HepG2 (cell line): ENCODE measurements at regions not wholly inside any gene's neighbourhood (a gene's known extent, or its start where the extent isn't known, plus 50 kb on each side); places are given as distances from the start of the nearest gene placed in this dataset.

Source experiments
- ATAC-seq: fragments of 200-7000 bp; cut with Tn5 transposase; 3 replicates; pipeline ENCODE4 v1.9.1; 2020; ENCODE audit warnings: mild to moderate bottlenecking, moderate library complexity
- BruUV-seq: library from RNA; stranded (reverse); fragments of 400-500 nt; replicated peaks from 2 replicates; lab custom pipeline; 2021; lab: Mats Ljungman, UMichigan
- CTCF ChIA-PET: fragments of 300-600 bp; formaldehyde crosslinking; extraction: SDS; loops from one replicate; lab custom pipeline; 2021; ENCODE audit warnings: low total read pairs, inconsistent platforms, low intra/inter-chr PET ratio; lab: Yijun Ruan, JAX
- POLR2A ChIA-PET: fragments of 350-600 bp; sonication (Branson Sonifier 250); formaldehyde crosslinking; loops from one replicate; lab custom pipeline; 2020; ENCODE audit warnings: antibody characterized with exemption, inconsistent platforms; lab: Yijun Ruan, JAX
- DNase-seq: peaks from one replicate; pipeline ENCODE4 v3.0.0-alpha.2; 2015; ENCODE audit warnings: low spot score
- FAIRE-seq: peaks from 3 replicates; lab custom pipeline; 2011; peaks lifted over from hg19 to GRCh38; lab: Jason Lieb, UNC
- H2AFZ ChIP-seq: one replicate; pipeline ENCODE4 v1.6.1; 2011; ENCODE audit warnings: low read length, inconsistent platforms
- H3K27ac ChIP-seq: fragments of 300-600 bp; 3 replicates; pipeline ENCODE4 v1.8.0; 2011; ENCODE audit warnings: mixed run types, mild to moderate bottlenecking, mixed read lengths, low read length, inconsistent platforms; ENCODE audit not compliant: insufficient read depth; ENCODE audit errors: extremely low read length
- H3K27me3 ChIP-seq, 2 experiments: fragments of 200-600 bp in 1 of 2; 2 replicates in 1 of 2; 3 replicates in 1 of 2; pipeline versions ENCODE4 v1.6.0 to v1.8.0; 2011; ENCODE audit warnings: low read length in 2 of 2, mild to moderate bottlenecking in 2 of 2, moderate library complexity in 2 of 2, inconsistent platforms in 1 of 2; ENCODE audit not compliant: insufficient read depth in 2 of 2, control insufficient read depth in 1 of 2
- H3K36me3 ChIP-seq, 2 experiments: fragments of 200-600 bp in 1 of 2; replicated peaks in 1 of 2; 2 replicates in 1 of 2; 3 replicates in 1 of 2; pipeline versions ENCODE4 v1.5.1 to v1.8.0; 2011; ENCODE audit warnings: low read length in 2 of 2, inconsistent platforms in 1 of 2; ENCODE audit not compliant: insufficient read depth in 2 of 2, control insufficient read depth in 1 of 2
- H3K4me1 ChIP-seq: 2 replicates; pipeline ENCODE4 v1.5.1; 2012; ENCODE audit warnings: low read length, inconsistent platforms; ENCODE audit not compliant: insufficient read depth
- H3K4me2 ChIP-seq: 2 replicates; pipeline ENCODE4 v1.6.0; 2011; ENCODE audit warnings: low read depth, low read length, inconsistent platforms
- H3K4me3 ChIP-seq, 3 experiments: fragments of 200-600 bp in 1 of 3; sonication (generic), shearing (Covaris generic) in 1 of 3; replicated peaks in 1 of 3; 2 replicates each; pipeline ENCODE4 v1.5.1; 2011 to 2016; ENCODE audit warnings: low read length in 3 of 3, inconsistent platforms in 2 of 3, low read depth in 2 of 3, mild to moderate bottlenecking in 2 of 3, control low read depth in 1 of 3, mixed read lengths in 1 of 3; ENCODE audit not compliant: insufficient read depth in 1 of 3
- H3K79me2 ChIP-seq: one replicate; pipeline ENCODE4 v1.6.1; 2011; ENCODE audit warnings: low read length, inconsistent platforms; ENCODE audit not compliant: insufficient read depth
- H3K9ac ChIP-seq: 2 replicates; pipeline ENCODE4 v1.6.0; 2011; ENCODE audit warnings: mild to moderate bottlenecking, low read depth, low read length, inconsistent platforms; ENCODE audit not compliant: insufficient read depth
- H3K9me3 ChIP-seq: 2 replicates; pipeline ENCODE4 v1.5.1; 2012; ENCODE audit warnings: mild to moderate bottlenecking, low read length
- H4K20me1 ChIP-seq: 2 replicates; pipeline ENCODE4 v1.6.0; 2011; ENCODE audit warnings: inconsistent platforms, mild to moderate bottlenecking, low read length, moderate library complexity; ENCODE audit not compliant: insufficient read depth
- ATM ChIP-seq: fragments of 450-650 bp; IDR thresholded peaks from 2 replicates; pipeline ENCODE4 v1.7.1; 2017; ENCODE audit warnings: mild to moderate bottlenecking, borderline replicate concordance
- CC2D1A ChIP-seq: sonication (generic); formaldehyde crosslinking; IDR thresholded peaks from 2 replicates; pipeline ENCODE4 v1.8.1; 2023; ENCODE audit warnings: mild to moderate bottlenecking, missing genetic modification reagents
- HOXD1 ChIP-seq: sonication (generic); formaldehyde crosslinking; IDR thresholded peaks from 2 replicates; pipeline ENCODE4 v1.5.0; 2020; ENCODE audit warnings: missing genetic modification reagents
- MYNN ChIP-seq: sonication (generic); formaldehyde crosslinking; IDR thresholded peaks from 2 replicates; pipeline ENCODE4 v1.4.0; 2020; ENCODE audit warnings: mild to moderate bottlenecking, low read depth, missing genetic modification reagents
- NR2C2 ChIP-seq: sonication (generic); formaldehyde crosslinking; IDR thresholded peaks from 2 replicates; pipeline ENCODE4 v1.4.0; 2020; ENCODE audit warnings: missing genetic modification reagents, mild to moderate bottlenecking, moderate library complexity, borderline replicate concordance
- PITX1 ChIP-seq: sonication (generic); formaldehyde crosslinking; IDR thresholded peaks from 2 replicates; pipeline ENCODE4 v1.5.1; 2020; ENCODE audit warnings: mild to moderate bottlenecking, missing genetic modification reagents
- REPIN1 ChIP-seq: sonication (generic); formaldehyde crosslinking; IDR thresholded peaks from 2 replicates; pipeline ENCODE4 v1.8.0; 2022; ENCODE audit warnings: missing genetic modification reagents, low read depth, mild to moderate bottlenecking, borderline replicate concordance
- SMYD3 ChIP-seq: sonication (generic); formaldehyde crosslinking; IDR thresholded peaks from 2 replicates; pipeline ENCODE4 v1.8.1; 2023; ENCODE audit warnings: mild to moderate bottlenecking, missing genetic modification reagents
- SSRP1 ChIP-seq: IDR thresholded peaks from 2 replicates; pipeline ENCODE4 v1.6.1; 2016; ENCODE audit warnings: control low read depth
- TAF15 ChIP-seq: fragments of 200-400 bp; formaldehyde crosslinking; IDR thresholded peaks from one replicate; pipeline ENCODE4 v1.6.1; 2018; ENCODE audit warnings: mild to moderate bottlenecking, low read depth, low read length; ENCODE audit not compliant: poor library complexity, severe bottlenecking
- TRIM24 ChIP-seq: sonication (generic); formaldehyde crosslinking; IDR thresholded peaks from 2 replicates; pipeline ENCODE4 v1.8.0; 2022; ENCODE audit warnings: mild to moderate bottlenecking, missing genetic modification reagents
- ZNF24 ChIP-seq: fragments of 450-650 bp; IDR thresholded peaks from 2 replicates; pipeline ENCODE4 v1.6.1; 2017; ENCODE audit warnings: antibody characterized with exemption, mild to moderate bottlenecking
- ZNF296 ChIP-seq: sonication (generic); formaldehyde crosslinking; conservative IDR thresholded peaks from 2 replicates; pipeline ENCODE4 v1.5.0; 2020; ENCODE audit warnings: mild to moderate bottlenecking, missing genetic modification reagents
- ZNF501 ChIP-seq: sonication (generic); formaldehyde crosslinking; IDR thresholded peaks from 2 replicates; pipeline ENCODE4 v1.5.1; 2020; ENCODE audit warnings: mild to moderate bottlenecking, moderate library complexity, missing genetic modification reagents
- ZNF605 ChIP-seq: sonication (generic); formaldehyde crosslinking; IDR thresholded peaks from 2 replicates; pipeline ENCODE4 v1.8.0; 2022; ENCODE audit warnings: mild to moderate bottlenecking, missing genetic modification reagents
- ZNF615 ChIP-seq: sonication (generic); formaldehyde crosslinking; IDR thresholded peaks from 2 replicates; pipeline ENCODE4 v1.5.0; 2020; ENCODE audit warnings: mild to moderate bottlenecking, missing genetic modification reagents, borderline replicate concordance
- ZNF709 ChIP-seq: sonication (generic); formaldehyde crosslinking; IDR thresholded peaks from 2 replicates; pipeline ENCODE4 v1.5.0; 2020; ENCODE audit warnings: mild to moderate bottlenecking, missing genetic modification reagents
- ZSCAN21 ChIP-seq: sonication (generic); formaldehyde crosslinking; IDR thresholded peaks from 2 replicates; pipeline ENCODE4 v1.8.0; 2022; ENCODE audit warnings: mild to moderate bottlenecking, missing genetic modification reagents, moderate library complexity, borderline replicate concordance
- WGBS: methylation state at CpG from one replicate; pipeline ENCODE4 v1.1.6; 2017; ENCODE audit warnings: low lambda C conversion rate; 5-methylcytosine and 5-hydroxymethylcytosine counted together
- in situ Hi-C: cut with HindIII; loops from 2 replicates; pipeline ENCODE4 v1.10.0; 2017; ENCODE audit warnings: low pct_unique_long_range_greater_than_20kb; ENCODE audit not compliant: extremely low pct_ligation_motif_present
- intact Hi-C: fragments of 100-400 bp; cut with micrococcal nuclease; formaldehyde crosslinking; loops from one replicate; pipeline ENCODE4 v1.10.0; 2022; ENCODE audit not compliant: unreplicated experiment
- TF ChIP-seq, protein P1 (sequence below): IDR thresholded peaks from 2 replicates; pipeline ENCODE4 v1.6.1; 2016; ENCODE audit warnings: low read depth, control low read depth
- TF ChIP-seq, protein P2 (sequence below): sonication (generic); formaldehyde crosslinking; IDR thresholded peaks from 2 replicates; pipeline ENCODE4 v1.5.0; 2020; ENCODE audit warnings: mild to moderate bottlenecking, low read depth, missing genetic modification reagents, borderline replicate concordance

DNA sequence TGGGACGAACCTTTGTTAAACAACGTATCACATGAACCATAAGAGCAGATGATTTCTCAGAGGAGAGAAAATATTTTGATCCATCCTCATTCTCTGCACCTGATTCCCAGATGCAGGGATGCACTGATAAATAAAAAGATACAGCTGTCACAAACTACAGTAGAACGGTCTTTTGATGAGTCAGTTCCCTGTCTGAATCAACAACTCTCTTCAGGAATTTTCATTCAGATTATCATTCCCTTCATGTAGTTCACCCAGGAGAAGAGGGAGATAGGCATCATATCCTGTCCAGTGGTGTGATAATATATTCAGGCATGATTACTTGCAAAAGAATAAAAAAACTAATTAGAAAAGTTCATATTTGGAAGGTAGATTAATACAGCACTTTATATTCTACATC lies 521.5 kb downstream of the PYDC2 start:
- in situ Hi-C loops (no loop called here), intact Hi-C loops (no loop called here)
- TF ChIP-seq ZNF709, result no peak
- TF ChIP-seq ZNF501 (CRISPR knock-in tag), result no peak
- TF ChIP-seq ZNF24, result no peak
- TF ChIP-seq TRIM24 (CRISPR knock-in tag), result no peak
- TF ChIP-seq, protein P1, sequence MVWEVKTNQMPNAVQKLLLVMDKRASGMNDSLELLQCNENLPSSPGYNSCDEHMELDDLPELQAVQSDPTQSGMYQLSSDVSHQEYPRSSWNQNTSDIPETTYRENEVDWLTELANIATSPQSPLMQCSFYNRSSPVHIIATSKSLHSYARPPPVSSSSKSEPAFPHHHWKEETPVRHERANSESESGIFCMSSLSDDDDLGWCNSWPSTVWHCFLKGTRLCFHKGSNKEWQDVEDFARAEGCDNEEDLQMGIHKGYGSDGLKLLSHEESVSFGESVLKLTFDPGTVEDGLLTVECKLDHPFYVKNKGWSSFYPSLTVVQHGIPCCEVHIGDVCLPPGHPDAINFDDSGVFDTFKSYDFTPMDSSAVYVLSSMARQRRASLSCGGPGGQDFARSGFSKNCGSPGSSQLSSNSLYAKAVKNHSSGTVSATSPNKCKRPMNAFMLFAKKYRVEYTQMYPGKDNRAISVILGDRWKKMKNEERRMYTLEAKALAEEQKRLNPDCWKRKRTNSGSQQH (CRISPR knock-in tag), result no peak
- TF ChIP-seq SSRP1 (CRISPR knock-in tag), result no peak
- TF ChIP-seq REPIN1 (CRISPR knock-in tag), result no peak
- no peak for TF ChIP-seq ZNF605 (CRISPR knock-in tag)
- no peak for TF ChIP-seq NR2C2 (CRISPR knock-in tag)
- no TSS peak for BruUV-seq
- Histone ChIP-seq H2AFZ (no peak overlapping the region), H3K27me3 (no peaks in the 10 kb centered on the region), H3K9me3 (peaks cover 32% of the 10 kb centered on the region; the same call in 1 of the 2 replicates), H3K4me3 (no peak overlapping the region), H3K27ac (no peak overlapping the region), H4K20me1 (no peaks in the 10 kb centered on the region), H3K9ac (no peak overlapping the region), H3K79me2 (no peaks in the 10 kb centered on the region), H3K4me1 (no peaks in the 10 kb centered on the region), H3K36me3 (no peaks in the 10 kb centered on the region), H3K4me2 (no peak overlapping the region)
- ChIA-PET POLR2A (no interaction called here), CTCF (no interaction called here)
- DNase-seq (no peak), ATAC-seq (no peak), FAIRE-seq (no peak)
- 7% methylated on average over 3 of the region's 3 CpGs for WGBS

DNA sequence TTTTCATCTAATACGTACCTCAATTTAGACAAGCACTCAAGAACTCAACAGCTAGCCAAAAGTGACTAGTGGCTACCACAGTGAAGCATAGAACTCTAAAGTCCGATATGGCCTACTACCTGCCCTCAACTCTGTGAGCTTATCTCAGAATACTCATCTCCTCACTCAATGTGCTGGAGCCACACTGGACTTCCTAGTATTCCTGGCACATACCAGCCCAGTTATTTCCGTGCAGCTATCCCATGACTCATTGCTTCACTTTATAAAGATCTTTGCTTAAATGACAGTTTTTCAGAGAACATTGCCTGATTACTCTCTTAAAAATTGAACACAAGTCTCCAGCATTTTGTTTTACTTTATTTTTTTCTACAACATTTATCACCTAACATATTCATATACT lies 524.7 kb downstream of the PYDC2 start:
- Histone ChIP-seq H3K4me3 (no peak overlapping the region), H3K27ac (no peak overlapping the region), H3K4me2 (no peak overlapping the region), H4K20me1 (no peaks in the 10 kb centered on the region), H3K9ac (no peak overlapping the region), H3K4me1 (no peaks in the 10 kb centered on the region), H3K27me3 (no peaks in the 10 kb centered on the region), H3K79me2 (no peaks in the 10 kb centered on the region), H2AFZ (no peak overlapping the region), H3K36me3 (no peaks in the 10 kb centered on the region), H3K9me3 (peaks cover 26% of the 10 kb centered on the region)
- intact Hi-C loops, result no loop called here
- FAIRE-seq, result no peak
- ATAC-seq, result no peak
- in situ Hi-C loops, result no loop called here
- DNase-seq, result no peak
- ChIA-PET POLR2A (no interaction called here), CTCF (no interaction called here)
- BruUV-seq, result no TSS peak
- 23% methylated on average over 3 of the region's 3 CpGs for WGBS
- TF ChIP-seq SMYD3 (CRISPR knock-in tag) (no peak), ZSCAN21 (CRISPR knock-in tag) (no peak), ZNF296 (CRISPR knock-in tag) (no peak), PITX1 (no peak), HOXD1 (CRISPR knock-in tag) (no peak), ATM (no peak), MYNN (CRISPR knock-in tag) (no peak), TAF15 (no peak), CC2D1A (CRISPR knock-in tag) (no peak), ZNF615 (CRISPR knock-in tag) (no peak)
- TF ChIP-seq, protein P2, sequence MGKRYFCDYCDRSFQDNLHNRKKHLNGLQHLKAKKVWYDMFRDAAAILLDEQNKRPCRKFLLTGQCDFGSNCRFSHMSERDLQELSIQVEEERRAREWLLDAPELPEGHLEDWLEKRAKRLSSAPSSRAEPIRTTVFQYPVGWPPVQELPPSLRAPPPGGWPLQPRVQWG (CRISPR knock-in tag), result no peak
